HCT116 (cell line): ENCODE measurements at regions not wholly inside any gene's neighbourhood (a gene's known extent, or its start where the extent isn't known, plus 50 kb on each side); places are given as distances from the start of the nearest gene placed in this dataset.

Experiments used
- ATAC-seq: fragments of 200-7000 bp; cut with Tn5 transposase; 2 replicates; pipeline ENCODE4 v1.9.1; 2020; ENCODE audit warnings: mild to moderate bottlenecking, moderate library complexity
- BruUV-seq: library from RNA; stranded (reverse); fragments of 400-500 nt; replicated peaks from 2 replicates; lab custom pipeline; 2021; lab: Mats Ljungman, UMichigan
- CTCF ChIA-PET: fragments of 300-600 bp; sonication (Branson Sonifier 250); formaldehyde crosslinking; loops from one replicate; lab custom pipeline; 2021; ENCODE audit warnings: antibody characterized with exemption; lab: Charles Lee
- POLR2A ChIA-PET: fragments of 300-600, 350-600 bp; sonication (Branson Sonifier 250); formaldehyde crosslinking; loops from one replicate; lab custom pipeline; 2021; ENCODE audit warnings: antibody characterized with exemption; lab: Charles Lee
- RAD21 ChIA-PET, 2 experiments: fragments of 300-600 bp; sonication (Branson Sonifier 250); formaldehyde crosslinking; loops; one replicate each; lab custom pipeline; 2023; ENCODE audit warnings: low total read pairs in 2 of 2; ENCODE audit not compliant: uncharacterized antibody in 2 of 2, unreplicated experiment in 2 of 2, low non-redundant PET in 1 of 2; lab: Charles Lee
- DNase-seq: peaks from one replicate; pipeline ENCODE4 v3.0.0-alpha.2; 2010; ENCODE audit warnings: low read depth, low spot score
- H2AFZ ChIP-seq: fragments of 200-600 bp; shearing (Covaris generic), sonication (generic); 2 replicates; pipeline ENCODE4 v1.6.1; 2017; ENCODE audit warnings: low read depth, mixed run types, mixed read lengths, antibody characterized with exemption, low read length; ENCODE audit not compliant: poor library complexity, severe bottlenecking
- H3K27ac ChIP-seq: 2 replicates; pipeline ENCODE4 v1.5.1; 2012; ENCODE audit warnings: low read depth, low read length
- H3K27me3 ChIP-seq: fragments of 200-600 bp; sonication (generic); 2 replicates; pipeline ENCODE4 v1.6.1; 2016; ENCODE audit warnings: mixed run types, low read length, mixed read lengths; ENCODE audit not compliant: insufficient read depth
- H3K36me3 ChIP-seq, 2 experiments: fragments of 200-500 bp in 1 of 2; fragments of 200-600 bp in 1 of 2; sonication (Bioruptor generic) in 1 of 2; sonication (generic) in 1 of 2; 2 replicates each; pipeline versions ENCODE4 v1.5.1 to v1.6.1; 2014 to 2016; ENCODE audit warnings: low read length in 2 of 2, inconsistent platforms in 1 of 2, mixed read lengths in 1 of 2, mixed run types in 1 of 2; ENCODE audit not compliant: insufficient read depth in 2 of 2, control insufficient read depth in 1 of 2
- H3K4me1 ChIP-seq, 2 experiments: fragments of 200-600 bp in 1 of 2; sonication (generic) in 1 of 2; 2 replicates each; pipeline versions ENCODE4 v1.5.1 to v1.6.1; 2012 to 2017; ENCODE audit warnings: low read length in 2 of 2, inconsistent platforms in 1 of 2, mild to moderate bottlenecking in 1 of 2, mixed read lengths in 1 of 2, mixed run types in 1 of 2, moderate library complexity in 1 of 2; ENCODE audit not compliant: insufficient read depth in 2 of 2, control insufficient read depth in 1 of 2
- H3K4me2 ChIP-seq: fragments of 200-600 bp; sonication (generic); 2 replicates; pipeline ENCODE4 v1.6.1; 2017; ENCODE audit warnings: mixed run types, low read length, mixed read lengths
- H3K4me3 ChIP-seq, 2 experiments: fragments of 200-600 bp in 1 of 2; sonication (generic) in 1 of 2; replicated peaks in 1 of 2; 2 replicates each; pipeline ENCODE4 v1.5.1; 2011 to 2016; ENCODE audit warnings: low read length in 2 of 2, control low read depth in 1 of 2, low read depth in 1 of 2, mild to moderate bottlenecking in 1 of 2, mixed read lengths in 1 of 2, mixed run types in 1 of 2
- H3K79me2 ChIP-seq: fragments of 200-600 bp; sonication (generic); 2 replicates; pipeline ENCODE4 v1.6.1; 2017; ENCODE audit warnings: mild to moderate bottlenecking, mixed run types, low read length, moderate library complexity, mixed read lengths; ENCODE audit not compliant: insufficient read depth
- H3K9ac ChIP-seq: fragments of 200-600 bp; sonication (generic); 2 replicates; pipeline ENCODE4 v1.6.1; 2016; ENCODE audit warnings: low read length, mixed read lengths
- H3K9me2 ChIP-seq: fragments of 200-600 bp; sonication (generic), shearing (Covaris generic); 2 replicates; pipeline ENCODE4 v1.6.1; 2017; ENCODE audit warnings: mixed run types, mild to moderate bottlenecking, moderate library complexity; ENCODE audit not compliant: insufficient read depth
- H3K9me3 ChIP-seq, 2 experiments: fragments of 200-500 bp in 1 of 2; fragments of 200-600 bp in 1 of 2; sonication (Bioruptor generic) in 1 of 2; sonication (generic) in 1 of 2; 2 replicates each; pipeline ENCODE4 v1.6.1; 2014 to 2017; ENCODE audit warnings: low read length in 2 of 2, mixed read lengths in 2 of 2, inconsistent platforms in 1 of 2, low read depth in 1 of 2, mild to moderate bottlenecking in 1 of 2, mixed run types in 1 of 2, moderate library complexity in 1 of 2; ENCODE audit not compliant: control insufficient read depth in 1 of 2, insufficient read depth in 1 of 2
- H4K20me1 ChIP-seq: fragments of 200-600 bp; sonication (generic), shearing (Covaris generic); 2 replicates; pipeline ENCODE4 v1.6.1; 2017; ENCODE audit warnings: mixed run types, mild to moderate bottlenecking, moderate library complexity; ENCODE audit not compliant: insufficient read depth
- ATF3 ChIP-seq: IDR thresholded peaks from 2 replicates; pipeline ENCODE4 v1.6.1; 2012
- CEBPB ChIP-seq: IDR thresholded peaks from 2 replicates; pipeline ENCODE4 v1.6.1; 2012; ENCODE audit warnings: low read depth
- CTCF ChIP-seq, 3 experiments: fragments of 200-600 bp in 1 of 3; sonication (generic) in 1 of 3; IDR thresholded peaks in 2 of 3; conservative IDR thresholded peaks in 1 of 3; 2 replicates each; pipeline ENCODE4 v1.5.1; 2012 to 2017; ENCODE audit warnings: low read depth in 2 of 3, low read length in 2 of 3, antibody characterized with exemption in 1 of 3, borderline replicate concordance in 1 of 3, control low read depth in 1 of 3, mild to moderate bottlenecking in 1 of 3, mixed read lengths in 1 of 3, mixed run types in 1 of 3, moderate library complexity in 1 of 3; ENCODE audit not compliant: insufficient read depth in 1 of 3
- EGR1 ChIP-seq: IDR thresholded peaks from 2 replicates; pipeline ENCODE4 v1.6.1; 2012; ENCODE audit warnings: low read depth
- EZH2 ChIP-seq: fragments of 200-600 bp; sonication (generic); IDR thresholded peaks from 2 replicates; pipeline ENCODE4 v1.6.1; 2017; ENCODE audit warnings: antibody characterized with exemption, mixed run types
- EZH2phosphoT487 ChIP-seq: fragments of 200-600 bp; IDR thresholded peaks from 2 replicates; pipeline ENCODE4 v1.6.1; 2018; ENCODE audit warnings: antibody characterized with exemption, borderline replicate concordance
- FOSL1 ChIP-seq: IDR thresholded peaks from 2 replicates; pipeline ENCODE4 v1.6.1; 2012; ENCODE audit warnings: low read depth
- JUND ChIP-seq: IDR thresholded peaks from 2 replicates; pipeline ENCODE4 v1.6.1; 2012
- MAX ChIP-seq: IDR thresholded peaks from 2 replicates; pipeline ENCODE4 v1.6.1; 2012
- POLR2A ChIP-seq: IDR thresholded peaks from 2 replicates; pipeline ENCODE4 v1.7.0; 2011; ENCODE audit warnings: borderline replicate concordance; ENCODE audit not compliant: insufficient read depth, insufficient read length; ENCODE audit errors: extremely low read depth
- POLR2AphosphoS5 ChIP-seq: IDR thresholded peaks from 2 replicates; pipeline ENCODE4 v1.6.1; 2011; ENCODE audit warnings: mild to moderate bottlenecking, low read depth, low read length, moderate library complexity
- SIN3A ChIP-seq: IDR thresholded peaks from 2 replicates; pipeline ENCODE4 v1.6.1; 2012; ENCODE audit warnings: low read depth
- SP1 ChIP-seq: IDR thresholded peaks from 2 replicates; pipeline ENCODE4 v1.6.1; 2012; ENCODE audit warnings: low read depth
- TCF7L2 ChIP-seq: IDR thresholded peaks from 2 replicates; pipeline ENCODE4 v1.7.0; 2011; ENCODE audit warnings: borderline replicate concordance, inconsistent platforms; ENCODE audit not compliant: insufficient read depth, insufficient read length; ENCODE audit errors: extremely low read depth
- YY1 ChIP-seq: IDR thresholded peaks from 2 replicates; pipeline ENCODE4 v1.6.1; 2011; ENCODE audit warnings: low read length, low read depth, moderate library complexity, mild to moderate bottlenecking; ENCODE audit not compliant: insufficient replicate concordance; ENCODE audit errors: extremely low read depth
- ZFX ChIP-seq: fragments of 450-650 bp; IDR thresholded peaks from 2 replicates; pipeline ENCODE4 v1.6.1; 2017
- intact Hi-C: fragments of 100-400 bp; cut with micrococcal nuclease; formaldehyde crosslinking; loops from 2 replicates; pipeline ENCODE4 v1.10.0; 2022

GRCh38 chr9:113658545-113658895 lies 195.0 kb downstream of the RGS3 start:
- BruUV-seq, result no TSS peak
- H3K27me3 ChIP-seq, result peaks cover 14% of the 10 kb centered on the region; the same call in 1 of the 2 replicates
- H3K79me2 ChIP-seq, result no peaks in the 10 kb centered on the region

GRCh38 chr9:113659039-113659438 lies 195.5 kb downstream of the RGS3 start:
- H3K4me3 ChIP-seq, result no peak overlapping the region
- no peak overlapping the region for H3K9ac ChIP-seq
- peaks cover 14% of the 10 kb centered on the region; the same call in 1 of the 2 replicates for H3K27me3 ChIP-seq
- no TSS peak for BruUV-seq
- no peaks in the 10 kb centered on the region for H4K20me1 ChIP-seq
- peaks cover 0 to 15% of the 10 kb centered on the region in 2 experiments; a peak in 1 of 4 replicates for H3K4me1 ChIP-seq
- ChIA-PET POLR2A (interaction anchor here (1.4 kb wide), 1 partner anchor 204 kb away, joined by 4 read pairs; no protein-coding TSS in a partner anchor), RAD21 (interaction anchor here (0.6 to 5.8 kb wide), 3 partner anchors 67 to 387 kb away, joined by 3 to 68 read pairs (median 11); no protein-coding TSS in a partner anchor), CTCF (interaction anchor here (1.4 to 8.8 kb wide), 6 partner anchors 23 to 384 kb away, joined by 3 to 287 read pairs (median 21); partner anchors contain the start of genes ALAD, CDC26 and PRPF4)
- no peak overlapping the region for H2AFZ ChIP-seq
- DNase-seq (no peak), ATAC-seq (no peak)
- no peaks in the 10 kb centered on the region for H3K79me2 ChIP-seq
- TF ChIP-seq POLR2AphosphoS5 (no peak), YY1 (no peak), ZFX (no peak), ATF3 (no peak), SIN3A (no peak), EZH2 (no peak), SP1 (no peak), CEBPB (no peak), JUND (no peak), TCF7L2 (no peak), CTCF (IDR thresholded peaks at IDR 0.05 in 2 of 3, conservative IDR thresholded peaks at IDR 0.05 in 1 of 3; ENCODE audit: borderline replicate concordance in 1 of 3, insufficient read depth in 1 of 3, low read depth in 2 of 3, low read length in 2 of 3) (no peak), EGR1 (no peak), MAX (no peak), FOSL1 (no peak), EZH2phosphoT487 (no peak)
- H3K4me2 ChIP-seq, result no peak overlapping the region
- H3K27ac ChIP-seq, result no peak overlapping the region
- intact Hi-C loops, result loop anchor here (2.0 to 10.0 kb wide), 4 partner anchors 212 to 737 kb away; partner anchors contain the start of gene RNF183
- H3K36me3 ChIP-seq, result no peaks in the 10 kb centered on the region
- no peaks in the 10 kb centered on the region for H3K9me2 ChIP-seq
- no peaks in the 10 kb centered on the region for H3K9me3 ChIP-seq

More at GRCh38 chr9:113658545-113658895, 195.0 kb downstream of the RGS3 start:
- Histone ChIP-seq H3K27ac (no peak overlapping the region), H3K36me3 (no peaks in the 10 kb centered on the region), H3K9me2 (no peaks in the 10 kb centered on the region), H3K4me1 (peaks cover 0 to 15% of the 10 kb centered on the region in 2 experiments; a peak in 1 of 4 replicates), H2AFZ (no peak overlapping the region), H3K4me3 (no peak overlapping the region), H4K20me1 (no peaks in the 10 kb centered on the region), H3K9me3 (no peaks in the 10 kb centered on the region), H3K9ac (no peak overlapping the region), H3K4me2 (no peak overlapping the region)
- CTCF ChIA-PET, result interaction anchor here (0.6 to 8.8 kb wide), 21 partner anchors 8 to 813 kb away, joined by 3 to 287 read pairs (median 5); partner anchors contain the start of genes ALAD, CDC26, PRPF4 and RGS3
- ATAC-seq (no peak), DNase-seq (no peak)
- intact Hi-C loops, result loop anchor here (1.0 to 10.0 kb wide), 6 partner anchors 212 to 736 kb away; partner anchors contain the start of genes ALAD and RNF183
- RAD21 ChIA-PET, result interaction anchor here (0.6 to 5.8 kb wide), 11 partner anchors 36 to 387 kb away, joined by 3 to 68 read pairs (median 4); partner anchors contain the start of genes CDC26 (in 1 of the 2) and PRPF4 (in 1 of the 2)
- no peak for TF ChIP-seq POLR2A
- POLR2A ChIA-PET, result interaction anchor here (0.7 to 1.4 kb wide), 4 partner anchors 56 to 383 kb away, joined by 3 to 4 read pairs (median 4); partner anchors contain the start of genes CDC26 and PRPF4
